ENCODE measurements at regions not wholly inside any gene's neighbourhood (a gene's known extent, or its start where the extent isn't known, plus 50 kb on each side); places are given as distances from the start of the nearest gene placed in this dataset.

- intact Hi-C loops (cut with micrococcal nuclease) = no loop called here
- no peaks in the 10 kb centered on the region for H4K20me1 ChIP-seq (ENCODE audit: insufficient read depth)
- no peaks in the 10 kb centered on the region for H3K9me2 ChIP-seq (ENCODE audit: insufficient read depth)
- no peak overlapping the region for H3K4me2 ChIP-seq (ENCODE audit: low read length)
- no peak overlapping the region for H3K4me3 ChIP-seq (replicated peaks in 1 of 2; ENCODE audit: low read depth in 1 of 2, low read length in 2 of 2)
- H2AFZ ChIP-seq (ENCODE audit: low read depth, low read length, poor library complexity, severe bottlenecking) = no peak overlapping the region
- no peaks in the 10 kb centered on the region for H3K27me3 ChIP-seq (ENCODE audit: insufficient read depth, low read length)
- TF ChIP-seq POLR2A (IDR thresholded peaks at IDR 0.05; ENCODE audit: borderline replicate concordance, extremely low read depth, insufficient read depth, insufficient read length) (no peak), EZH2phosphoT487 (IDR thresholded peaks at IDR 0.05; ENCODE audit: borderline replicate concordance) (no peak), TCF7L2 (IDR thresholded peaks at IDR 0.05; ENCODE audit: borderline replicate concordance, extremely low read depth, insufficient read depth, insufficient read length) (no peak), JUND (IDR thresholded peaks at IDR 0.05) (no peak), REST (IDR thresholded peaks at IDR 0.05; ENCODE audit: low read depth) (no peak), ELF1 (IDR thresholded peaks at IDR 0.05; ENCODE audit: borderline replicate concordance, low read depth) (no peak), ZFX (IDR thresholded peaks at IDR 0.05) (no peak), SIN3A (IDR thresholded peaks at IDR 0.05; ENCODE audit: low read depth) (no peak), EGR1 (IDR thresholded peaks at IDR 0.05; ENCODE audit: low read depth) (no peak), EZH2 (IDR thresholded peaks at IDR 0.05) (no peak), ZBTB33 (IDR thresholded peaks at IDR 0.05; ENCODE audit: extremely low read depth, insufficient replicate concordance, low read length) (no peak)
- CTCF ChIA-PET = no interaction called here
- H3K9ac ChIP-seq (ENCODE audit: low read length) = no peak overlapping the region
- H3K79me2 ChIP-seq (ENCODE audit: insufficient read depth, low read length) = no peaks in the 10 kb centered on the region
- H3K36me3 ChIP-seq (ENCODE audit: control insufficient read depth in 1 of 2, insufficient read depth in 2 of 2, low read length in 2 of 2) = no peaks in the 10 kb centered on the region
- H3K27ac ChIP-seq (ENCODE audit: low read depth, low read length) = no peak overlapping the region
- ATAC-seq (no peak), DNase-seq (ENCODE audit: low read depth, low spot score) (no peak)
- H3K4me1 ChIP-seq (ENCODE audit: control insufficient read depth in 1 of 2, insufficient read depth in 2 of 2, low read length in 2 of 2) = peaks cover 0 to 10% of the 10 kb centered on the region in 2 experiments; a peak in 1 of 4 replicates
- POLR2A ChIA-PET = no interaction called here
- RAD21 ChIA-PET (ENCODE audit: low non-redundant PET in 1 of 2, low total read pairs in 2 of 2, uncharacterized antibody in 2 of 2, unreplicated experiment in 2 of 2) = no interaction called here
- BruUV-seq (replicated peaks) = no TSS peak
- H3K9me3 ChIP-seq (ENCODE audit: control insufficient read depth in 1 of 2, insufficient read depth in 1 of 2, low read depth in 1 of 2, low read length in 2 of 2) = no peaks in the 10 kb centered on the region
Measured at GRCh38 chr6:40809627-40810026, 222.5 kb upstream of the LRFN2 start.

Data from HCT116 (cell line).